ENCODE measurements at regions not wholly inside any gene's neighbourhood (a gene's known extent, or its start where the extent isn't known, plus 50 kb on each side); places are given as distances from the start of the nearest gene placed in this dataset.

DNA sequence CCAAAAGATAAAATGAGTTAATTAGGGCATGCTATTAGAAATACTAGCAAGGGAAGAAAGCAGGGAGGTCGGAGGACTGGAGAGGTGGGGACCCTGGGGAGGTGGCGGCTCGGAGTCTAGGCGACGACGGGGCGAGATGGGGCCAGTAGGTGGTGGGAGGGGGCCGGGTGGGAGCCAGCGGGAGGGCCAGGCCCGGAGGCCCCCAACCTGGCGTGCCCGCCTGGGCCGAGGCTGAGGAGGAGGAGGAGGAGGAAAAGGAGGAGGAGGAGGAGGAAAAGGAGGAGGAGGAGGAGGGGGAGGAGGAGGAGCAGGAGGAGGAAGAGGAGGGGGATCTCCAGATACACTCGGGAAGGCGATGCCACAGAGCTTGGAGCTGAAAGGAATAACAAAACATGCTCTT is 426.2 kb downstream of the NR2F2 start:
- no peak overlapping the region for H3K4me3 ChIP-seq (ENCODE audit: low read depth, low read length)
- no peaks in the 10 kb centered on the region for H3K27me3 ChIP-seq (ENCODE audit: insufficient read depth, low read length)
- H3K79me2 ChIP-seq (ENCODE audit: control insufficient read depth, insufficient read depth, low read length, unreplicated experiment) = no peaks in the 10 kb centered on the region
- H3K4me1 ChIP-seq (ENCODE audit: control insufficient read depth, insufficient read depth, low read length, unreplicated experiment) = no peaks in the 10 kb centered on the region
- no peak overlapping the region for H2AFZ ChIP-seq (ENCODE audit: low read length, unreplicated experiment)
- H3K36me3 ChIP-seq (ENCODE audit: insufficient read depth, low read length) = no peaks in the 10 kb centered on the region
- no peak overlapping the region for H3K27ac ChIP-seq (ENCODE audit: low read depth, low read length)

DNA sequence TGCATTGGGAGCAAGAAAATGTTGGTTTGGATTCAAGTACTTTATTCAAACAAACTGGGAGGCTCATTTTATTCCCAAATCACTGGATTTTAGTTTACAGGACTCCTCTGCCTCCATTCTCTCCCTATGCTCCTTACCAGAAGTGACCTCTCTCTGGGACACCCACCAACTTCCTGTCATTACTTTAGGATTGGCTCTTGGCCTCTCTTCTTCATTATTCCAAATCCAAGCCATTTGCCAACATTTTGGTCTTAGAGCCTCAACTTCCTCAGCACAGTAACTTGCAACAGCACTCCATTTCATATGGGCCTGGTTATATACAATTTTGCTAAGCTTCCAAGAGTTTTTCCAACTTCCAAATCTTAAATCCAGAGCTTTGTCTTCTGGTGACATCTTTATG is 432.1 kb downstream of the NR2F2 start:
- no peak overlapping the region for H3K27ac ChIP-seq (ENCODE audit: low read depth, low read length)
- H3K79me2 ChIP-seq (ENCODE audit: control insufficient read depth, insufficient read depth, low read length, unreplicated experiment) = no peaks in the 10 kb centered on the region
- H3K4me1 ChIP-seq (ENCODE audit: control insufficient read depth, insufficient read depth, low read length, unreplicated experiment) = no peaks in the 10 kb centered on the region
- no peak overlapping the region for H2AFZ ChIP-seq (ENCODE audit: low read length, unreplicated experiment)
- H3K27me3 ChIP-seq (ENCODE audit: insufficient read depth, low read length) = no peaks in the 10 kb centered on the region
- H3K36me3 ChIP-seq (ENCODE audit: insufficient read depth, low read length) = no peaks in the 10 kb centered on the region
- no peak overlapping the region for H3K4me3 ChIP-seq (ENCODE audit: low read depth, low read length)

DNA sequence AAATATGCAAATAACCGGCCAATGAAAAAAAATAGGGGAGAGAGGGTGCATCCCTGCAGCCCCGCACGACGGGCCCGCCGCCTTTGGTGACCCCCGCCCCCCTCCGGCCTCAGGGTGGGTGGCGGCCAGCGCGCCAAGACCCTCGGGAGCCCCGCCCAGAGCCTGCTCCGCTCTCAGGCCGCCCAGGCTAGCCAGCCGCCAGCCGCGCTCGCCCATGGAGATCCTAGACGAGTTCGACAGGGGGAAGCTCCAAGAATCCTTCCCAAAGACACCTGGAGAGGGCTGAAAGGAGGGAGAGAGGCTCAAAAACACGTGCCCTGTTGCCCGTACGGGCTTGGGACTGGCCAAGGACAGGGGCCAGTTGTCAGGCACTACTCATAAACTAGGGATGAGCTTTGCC is 434.0 kb downstream of the NR2F2 start:
- H3K4me3 ChIP-seq (ENCODE audit: low read depth, low read length) = no peak overlapping the region

DNA sequence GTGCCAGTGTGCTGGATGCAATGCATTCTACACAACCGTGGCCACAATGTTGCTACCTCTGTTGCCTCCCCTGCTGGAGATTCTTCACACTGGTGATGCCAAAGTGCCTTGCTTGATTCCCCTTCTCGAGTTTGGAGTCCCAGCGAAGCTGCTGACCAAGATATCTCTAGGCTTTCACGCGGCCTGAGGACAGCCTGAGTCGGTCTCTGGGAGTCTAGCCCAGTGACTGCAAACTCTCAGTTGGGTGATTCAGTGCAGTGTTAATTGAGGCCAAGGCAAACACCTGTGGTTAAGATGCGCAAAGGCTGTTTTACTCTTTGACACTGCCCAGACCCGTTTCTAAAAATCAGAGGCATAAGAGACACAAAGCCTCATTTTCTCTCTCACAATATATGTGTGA is 434.4 kb downstream of the NR2F2 start:
- H3K27ac ChIP-seq (ENCODE audit: low read depth, low read length) = no peak overlapping the region
- H3K4me1 ChIP-seq (ENCODE audit: control insufficient read depth, insufficient read depth, low read length, unreplicated experiment) = no peaks in the 10 kb centered on the region

More for the DNA sequence above, 434.0 kb downstream of the NR2F2 start:
- Histone ChIP-seq H3K27ac (ENCODE audit: low read depth, low read length) (no peak overlapping the region), H3K4me1 (ENCODE audit: control insufficient read depth, insufficient read depth, low read length, unreplicated experiment) (no peaks in the 10 kb centered on the region), H3K79me2 (ENCODE audit: control insufficient read depth, insufficient read depth, low read length, unreplicated experiment) (no peaks in the 10 kb centered on the region), H3K36me3 (ENCODE audit: insufficient read depth, low read length) (no peaks in the 10 kb centered on the region), H2AFZ (ENCODE audit: low read length, unreplicated experiment) (no peak overlapping the region), H3K27me3 (ENCODE audit: insufficient read depth, low read length) (no peaks in the 10 kb centered on the region)

DNA sequence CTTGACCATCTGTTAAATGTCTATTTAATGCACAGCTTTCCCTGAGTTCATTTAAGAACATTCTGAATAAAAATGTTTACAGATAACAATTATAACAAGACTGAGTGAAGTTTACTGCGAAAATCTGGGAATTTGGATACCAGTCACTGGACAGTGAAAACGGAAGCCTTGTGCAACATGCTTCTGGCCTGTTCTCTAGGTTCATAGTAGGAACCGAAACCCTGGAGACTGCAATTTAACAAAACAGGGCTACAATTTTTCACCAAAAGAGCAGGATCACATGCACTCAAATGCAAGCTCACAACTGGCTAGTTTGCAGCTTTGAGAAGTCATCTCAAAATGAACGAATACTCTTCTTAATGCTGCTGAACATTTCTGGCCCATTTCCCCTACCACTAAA is 435.9 kb downstream of the NR2F2 start:
- H3K4me1 ChIP-seq (ENCODE audit: control insufficient read depth, insufficient read depth, low read length, unreplicated experiment) = no peaks in the 10 kb centered on the region
- no peak overlapping the region for H3K4me3 ChIP-seq (ENCODE audit: low read depth, low read length)
- no peak overlapping the region for H3K27ac ChIP-seq (ENCODE audit: low read depth, low read length)
- no peaks in the 10 kb centered on the region for H3K36me3 ChIP-seq (ENCODE audit: insufficient read depth, low read length)
- no peaks in the 10 kb centered on the region for H3K79me2 ChIP-seq (ENCODE audit: control insufficient read depth, insufficient read depth, low read length, unreplicated experiment)
- no peak overlapping the region for H2AFZ ChIP-seq (ENCODE audit: low read length, unreplicated experiment)
- H3K27me3 ChIP-seq (ENCODE audit: insufficient read depth, low read length) = no peaks in the 10 kb centered on the region

More for the DNA sequence above, 434.4 kb downstream of the NR2F2 start:
- Histone ChIP-seq H3K79me2 (ENCODE audit: control insufficient read depth, insufficient read depth, low read length, unreplicated experiment) (no peaks in the 10 kb centered on the region), H2AFZ (ENCODE audit: low read length, unreplicated experiment) (no peak overlapping the region), H3K4me3 (ENCODE audit: low read depth, low read length) (no peak overlapping the region), H3K36me3 (ENCODE audit: insufficient read depth, low read length) (no peaks in the 10 kb centered on the region), H3K27me3 (ENCODE audit: insufficient read depth, low read length) (no peaks in the 10 kb centered on the region)

DNA sequence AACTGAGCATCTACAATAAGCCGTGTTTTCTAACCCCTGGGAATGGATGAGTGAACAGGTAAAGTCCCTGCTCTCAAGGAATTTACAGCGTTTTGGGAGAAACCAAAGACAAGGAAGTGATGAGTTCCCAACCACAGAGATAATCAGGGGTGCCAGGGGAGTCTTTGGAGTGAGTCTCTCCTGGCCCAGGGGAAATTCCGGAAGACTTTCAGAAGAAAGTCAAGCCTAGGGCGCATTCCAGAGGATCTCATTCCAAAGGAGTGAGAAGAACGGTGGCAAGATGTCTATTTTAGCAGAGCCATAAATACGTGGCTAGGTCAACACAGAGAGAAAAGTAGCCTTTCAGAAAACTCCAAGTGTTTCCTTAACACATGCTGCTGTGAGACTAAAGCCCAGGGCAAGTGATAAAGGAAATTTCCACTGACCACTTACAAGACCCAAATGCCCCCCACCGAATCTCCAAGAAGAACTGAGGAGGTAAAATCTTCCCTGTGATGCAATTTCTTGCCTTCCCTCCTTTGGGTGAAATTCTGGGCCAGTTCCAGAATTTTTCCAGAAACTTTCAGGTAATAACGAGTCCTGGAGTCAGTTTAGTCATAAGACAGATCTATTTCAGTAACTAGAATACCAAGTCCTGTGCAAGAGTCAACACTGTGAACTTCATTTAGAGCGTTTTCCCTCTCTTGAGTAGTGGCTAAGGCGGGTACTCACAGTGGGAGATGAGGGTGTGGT is 437.4 kb downstream of the NR2F2 start:
- H3K79me2 ChIP-seq (ENCODE audit: control insufficient read depth, insufficient read depth, low read length, unreplicated experiment) = no peaks in the 10 kb centered on the region
- H3K27me3 ChIP-seq (ENCODE audit: insufficient read depth, low read length) = no peaks in the 10 kb centered on the region
- H3K36me3 ChIP-seq (ENCODE audit: insufficient read depth, low read length) = no peaks in the 10 kb centered on the region
- no peak overlapping the region for H2AFZ ChIP-seq (ENCODE audit: low read length, unreplicated experiment)
- H3K4me1 ChIP-seq (ENCODE audit: control insufficient read depth, insufficient read depth, low read length, unreplicated experiment) = no peaks in the 10 kb centered on the region
- no peak overlapping the region for H3K27ac ChIP-seq (ENCODE audit: low read depth, low read length)
- H3K4me3 ChIP-seq (ENCODE audit: low read depth, low read length) = no peak overlapping the region

DNA sequence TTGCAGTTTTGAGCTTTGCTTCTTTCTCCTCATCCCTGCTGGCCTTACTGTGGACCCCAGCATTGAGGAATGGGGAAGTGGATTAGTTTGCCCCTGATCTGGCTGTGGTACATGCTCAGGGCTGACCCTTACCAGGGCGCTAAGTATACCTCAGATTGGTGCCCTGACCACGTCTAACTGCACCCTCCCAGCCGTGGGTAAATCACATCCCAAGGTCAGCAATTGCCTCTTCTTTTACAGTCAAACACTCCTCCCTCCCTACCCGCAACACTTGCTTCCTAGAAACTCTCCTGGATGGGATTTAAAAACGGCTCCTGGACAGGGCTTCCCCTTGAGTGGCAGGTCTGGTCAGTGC is 437.9 kb downstream of the NR2F2 start:
- no peak overlapping the region for H2AFZ ChIP-seq (ENCODE audit: low read length, unreplicated experiment)
- H3K27ac ChIP-seq (ENCODE audit: low read depth, low read length) = no peak overlapping the region
- H3K4me1 ChIP-seq (ENCODE audit: control insufficient read depth, insufficient read depth, low read length, unreplicated experiment) = no peaks in the 10 kb centered on the region
- H3K36me3 ChIP-seq (ENCODE audit: insufficient read depth, low read length) = no peaks in the 10 kb centered on the region
- no peaks in the 10 kb centered on the region for H3K27me3 ChIP-seq (ENCODE audit: insufficient read depth, low read length)
- H3K79me2 ChIP-seq (ENCODE audit: control insufficient read depth, insufficient read depth, low read length, unreplicated experiment) = no peaks in the 10 kb centered on the region
- H3K4me3 ChIP-seq (ENCODE audit: low read depth, low read length) = no peak overlapping the region

DNA sequence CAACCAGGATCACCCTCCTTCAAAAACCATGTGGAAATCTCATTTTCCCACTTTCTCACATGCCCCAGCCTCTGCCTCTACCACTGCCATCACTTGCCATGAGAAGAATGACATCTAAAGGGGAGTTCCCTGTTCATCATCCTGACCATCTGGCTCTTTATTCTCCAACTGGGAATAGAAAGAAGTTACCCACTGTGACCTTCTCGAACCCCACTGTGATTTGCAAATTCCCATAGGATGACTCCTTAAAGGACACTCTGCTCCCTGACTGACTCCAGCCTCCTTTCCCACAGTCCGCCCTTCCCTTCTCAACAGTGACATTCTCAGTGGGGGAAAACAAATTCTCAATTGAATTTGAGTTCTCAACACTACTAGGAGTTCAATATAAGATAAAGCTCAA is 440.5 kb downstream of the NR2F2 start:
- Histone ChIP-seq H3K27me3 (ENCODE audit: insufficient read depth, low read length) (no peaks in the 10 kb centered on the region), H2AFZ (ENCODE audit: low read length, unreplicated experiment) (no peak overlapping the region), H3K36me3 (ENCODE audit: insufficient read depth, low read length) (no peaks in the 10 kb centered on the region), H3K27ac (ENCODE audit: low read depth, low read length) (no peak overlapping the region), H3K79me2 (ENCODE audit: control insufficient read depth, insufficient read depth, low read length, unreplicated experiment) (no peaks in the 10 kb centered on the region), H3K4me3 (ENCODE audit: low read depth, low read length) (no peak overlapping the region), H3K4me1 (ENCODE audit: control insufficient read depth, insufficient read depth, low read length, unreplicated experiment) (no peaks in the 10 kb centered on the region)

DNA sequence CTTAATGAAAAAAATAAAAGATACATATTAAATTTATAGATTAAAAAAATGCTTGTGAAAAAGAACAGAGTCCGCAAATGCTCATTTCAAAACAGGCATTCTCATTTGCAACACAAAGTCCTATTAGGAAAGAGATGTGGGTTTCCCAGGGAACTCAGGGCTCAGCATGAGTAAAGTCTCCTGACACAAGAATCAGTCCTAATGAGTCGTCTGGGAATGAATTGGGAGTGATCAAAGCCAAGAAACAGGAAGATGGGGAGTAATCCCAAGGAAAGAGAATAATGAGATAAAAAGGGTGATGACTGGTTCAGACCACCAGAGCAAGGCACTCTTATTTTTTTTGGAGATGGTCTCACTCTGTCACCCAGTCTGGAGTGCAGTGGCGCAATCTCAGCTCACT is 443.7 kb downstream of the NR2F2 start:
- Histone ChIP-seq H2AFZ (ENCODE audit: low read length, unreplicated experiment) (no peak overlapping the region), H3K79me2 (ENCODE audit: control insufficient read depth, insufficient read depth, low read length, unreplicated experiment) (no peaks in the 10 kb centered on the region), H3K4me3 (ENCODE audit: low read depth, low read length) (no peak overlapping the region), H3K27ac (ENCODE audit: low read depth, low read length) (no peak overlapping the region), H3K27me3 (ENCODE audit: insufficient read depth, low read length) (no peaks in the 10 kb centered on the region), H3K4me1 (ENCODE audit: control insufficient read depth, insufficient read depth, low read length, unreplicated experiment) (no peaks in the 10 kb centered on the region), H3K36me3 (ENCODE audit: insufficient read depth, low read length) (no peaks in the 10 kb centered on the region)

DNA sequence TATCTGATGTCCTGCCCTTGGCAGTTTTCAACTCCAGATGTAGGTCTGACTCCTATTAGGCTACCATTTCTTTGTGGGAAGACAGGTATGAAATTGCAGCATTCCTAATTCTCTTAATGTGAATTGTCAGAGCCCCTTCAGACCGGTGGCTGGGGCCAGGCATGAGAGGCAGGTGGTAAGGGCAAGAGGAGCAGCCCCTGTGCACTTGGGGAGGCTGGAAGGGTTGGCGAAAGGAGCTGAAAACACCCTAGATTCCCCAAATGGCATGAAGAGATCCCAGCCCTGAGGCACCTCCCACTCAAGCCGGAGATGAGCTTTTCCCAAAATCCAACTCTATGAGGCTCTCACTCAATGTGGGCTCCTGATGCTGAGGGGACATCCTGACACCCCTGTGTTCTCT is 453.2 kb downstream of the NR2F2 start:
- Histone ChIP-seq H3K36me3 (ENCODE audit: insufficient read depth, low read length) (no peaks in the 10 kb centered on the region), H3K27ac (ENCODE audit: low read depth, low read length) (no peak overlapping the region), H3K27me3 (ENCODE audit: insufficient read depth, low read length) (no peaks in the 10 kb centered on the region), H2AFZ (ENCODE audit: low read length, unreplicated experiment) (no peak overlapping the region), H3K4me3 (ENCODE audit: low read depth, low read length) (no peak overlapping the region), H3K4me1 (ENCODE audit: control insufficient read depth, insufficient read depth, low read length, unreplicated experiment) (no peaks in the 10 kb centered on the region), H3K79me2 (ENCODE audit: control insufficient read depth, insufficient read depth, low read length, unreplicated experiment) (no peaks in the 10 kb centered on the region)

DNA sequence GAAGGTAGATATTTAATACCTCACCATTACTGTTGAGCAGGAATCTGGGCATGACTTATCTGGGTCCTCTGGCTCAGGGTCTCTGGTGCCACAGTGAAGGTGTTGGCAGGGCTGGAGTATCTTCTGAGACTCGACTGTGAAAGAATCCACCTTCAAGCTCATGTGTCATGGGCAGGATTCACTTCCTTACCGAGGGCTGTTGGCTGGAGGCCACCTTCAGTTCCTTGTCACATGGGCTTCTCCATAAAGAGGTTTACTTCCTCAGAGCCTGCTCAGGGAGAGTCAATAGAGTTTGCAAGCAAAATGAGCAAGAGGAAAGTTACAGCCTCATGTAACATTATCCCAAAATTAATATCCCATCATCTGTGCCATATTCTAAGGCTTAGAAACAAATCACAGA is 459.5 kb downstream of the NR2F2 start:
- Histone ChIP-seq H3K79me2 (ENCODE audit: control insufficient read depth, insufficient read depth, low read length, unreplicated experiment) (no peaks in the 10 kb centered on the region), H3K4me3 (ENCODE audit: low read depth, low read length) (no peak overlapping the region), H3K27me3 (ENCODE audit: insufficient read depth, low read length) (peaks cover 13% of the 10 kb centered on the region; the same call in 1 of the 2 replicates), H3K36me3 (ENCODE audit: insufficient read depth, low read length) (no peaks in the 10 kb centered on the region), H3K27ac (ENCODE audit: low read depth, low read length) (no peak overlapping the region), H3K4me1 (ENCODE audit: control insufficient read depth, insufficient read depth, low read length, unreplicated experiment) (no peaks in the 10 kb centered on the region), H2AFZ (ENCODE audit: low read length, unreplicated experiment) (no peak overlapping the region)
